Neural cell (in vitro differentiated cells): ENCODE measurements at regions not wholly inside any gene's neighbourhood (a gene's known extent, or its start where the extent isn't known, plus 50 kb on each side); places are given as distances from the start of the nearest gene placed in this dataset.

Experiments
- CTCF ChIP-seq: fragments of 450-650 bp; IDR thresholded peaks from 2 replicates; pipeline ENCODE4 v1.5.1; 2014; ENCODE audit warnings: antibody characterized with exemption, mild to moderate bottlenecking, moderate library complexity; ENCODE audit not compliant: poor library complexity, severe bottlenecking
- EP300 ChIP-seq: fragments of 450-650 bp; conservative IDR thresholded peaks from 2 replicates; pipeline ENCODE4 v1.6.1; 2014; ENCODE audit warnings: antibody characterized with exemption, mild to moderate bottlenecking, moderate library complexity; ENCODE audit not compliant: poor library complexity, severe bottlenecking
- EZH2 ChIP-seq: fragments of 200-600, 300-800 bp; shearing (Covaris generic), sonication (generic); IDR thresholded peaks from 2 replicates; pipeline ENCODE4 v1.6.1; 2014; ENCODE audit warnings: antibody characterized with exemption, low read length, borderline replicate concordance, mild to moderate bottlenecking; ENCODE audit not compliant: insufficient read depth, poor library complexity, severe bottlenecking
- MXI1 ChIP-seq: fragments of 450-650 bp; conservative IDR thresholded peaks from 2 replicates; pipeline ENCODE4 v1.6.1; 2014; ENCODE audit warnings: antibody characterized with exemption, mild to moderate bottlenecking; ENCODE audit not compliant: poor library complexity, severe bottlenecking
- POLR2AphosphoS5 ChIP-seq: IDR thresholded peaks from 2 replicates; pipeline ENCODE4 v1.6.1; 2012
- RAD21 ChIP-seq: fragments of 450-650 bp; conservative IDR thresholded peaks from 2 replicates; pipeline ENCODE4 v1.6.1; 2014; ENCODE audit warnings: antibody characterized with exemption, mild to moderate bottlenecking, moderate library complexity
- REST ChIP-seq: IDR thresholded peaks from 2 replicates; pipeline ENCODE4 v1.6.1; 2012; ENCODE audit warnings: borderline replicate concordance

GRCh38 chr15:29457729-29458128 lies 188.1 kb upstream of the NSMCE3 start:
- TF ChIP-seq EZH2, result no peak
- no peak for TF ChIP-seq CTCF
- no peak for TF ChIP-seq POLR2AphosphoS5
- no peak for TF ChIP-seq EP300
- TF ChIP-seq RAD21, result no peak
- no peak for TF ChIP-seq REST
- TF ChIP-seq MXI1, result no peak
